ENCODE measurements at regions not wholly inside any gene's neighbourhood (a gene's known extent, or its start where the extent isn't known, plus 50 kb on each side); places are given as distances from the start of the nearest gene placed in this dataset.

- H3K27ac Mint-ChIP-seq, result peak overlapping the region; percentile 13 to 41
- Histone ChIP-seq H3K4me1 (ENCODE audit: control insufficient read depth in 1 of 2, extremely low read depth in 1 of 2, insufficient read depth in 2 of 2, low read length in 2 of 2) (peaks cover 18 to 24% of the 10 kb centered on the region in 2 experiments), H3K27ac (ENCODE audit: low read length) (no peak overlapping the region), H3K4me3 (ENCODE audit: control insufficient read depth in 1 of 2, extremely low read depth in 1 of 2, low read length in 1 of 2) (no peak overlapping the region), H3K36me3 (ENCODE audit: control insufficient read depth in 2 of 2, extremely low read depth in 1 of 2, insufficient read depth in 1 of 2, low read length in 1 of 2) (no peaks in the 10 kb centered on the region), H3K27me3 (replicated peaks in 1 of 2; ENCODE audit: control insufficient read depth in 2 of 2, extremely low read depth in 1 of 2, insufficient read depth in 2 of 2, low read length in 1 of 2) (no peaks in the 10 kb centered on the region), H3K9me3 (no peaks in the 10 kb centered on the region)
- DNase-seq (no peak), ATAC-seq (replicated peaks in 1 of 4) (no peak)
- ChIA-PET POLR2A (interaction anchor here (0.6 to 1.6 kb wide), 2 partner anchors 62 to 198 kb away, joined by 3 to 7 read pairs; no protein-coding TSS in a partner anchor), CTCF (interaction anchor here (0.6 to 1.7 kb wide), 3 partner anchors 16 to 146 kb away, joined by 3 to 6 read pairs (median 5); no protein-coding TSS in a partner anchor)
- H3K4me3 Mint-ChIP-seq, result peak overlapping the region in 1 of 3 donors; percentile 15
- 94% methylated on average over 3 of the region's 3 CpGs for WGBS (ENCODE audit: insufficient coverage)
- no peaks in the 10 kb centered on the region for H3K36me3 Mint-ChIP-seq
- H3K9me3 Mint-ChIP-seq, result peaks cover 0 to 4% (median 0%) of the 10 kb centered on the region in 3 donors
- peaks cover 82 to 87% (median 85%) of the 10 kb centered on the region in 3 donors for H3K4me1 Mint-ChIP-seq
- H3K27me3 Mint-ChIP-seq, result no peaks in the 10 kb centered on the region
These were observed 53.4 kb upstream of the STK17B start for GRCh38 chr2:196224756-196225155.

GRCh38 chr2:196225213-196225612 is 53.8 kb upstream of the STK17B start:
- peak overlapping the region in 1 of 3 donors; percentile 15 for H3K4me3 Mint-ChIP-seq
- no peak overlapping the region for H3K4me3 ChIP-seq (ENCODE audit: control insufficient read depth in 1 of 2, extremely low read depth in 1 of 2, low read length in 1 of 2)
- H3K27ac ChIP-seq (ENCODE audit: low read length), result no peak overlapping the region
- peaks cover 0 to 4% (median 0%) of the 10 kb centered on the region in 3 donors for H3K9me3 Mint-ChIP-seq
- no peaks in the 10 kb centered on the region for H3K27me3 Mint-ChIP-seq
- POLR2A ChIA-PET, result interaction anchor here in 1 of 2 donors (0.6 kb wide), 1 partner anchor 197 kb away, joined by 3 read pairs; no protein-coding TSS in a partner anchor
- no peaks in the 10 kb centered on the region for H3K27me3 ChIP-seq (replicated peaks in 1 of 2; ENCODE audit: control insufficient read depth in 2 of 2, extremely low read depth in 1 of 2, insufficient read depth in 2 of 2, low read length in 1 of 2)
- DNase-seq (no peak), ATAC-seq (replicated peaks in 1 of 4) (no peak)
- no CpG with 5 or more reads among the region's 1 CpG for WGBS (ENCODE audit: insufficient coverage)
- peaks cover 82 to 86% (median 85%) of the 10 kb centered on the region in 3 donors for H3K4me1 Mint-ChIP-seq
- no peaks in the 10 kb centered on the region for H3K36me3 Mint-ChIP-seq
- CTCF ChIA-PET, result no interaction called here
- peaks cover 22 to 24% of the 10 kb centered on the region in 2 experiments for H3K4me1 ChIP-seq (ENCODE audit: control insufficient read depth in 1 of 2, extremely low read depth in 1 of 2, insufficient read depth in 2 of 2, low read length in 2 of 2)
- no peaks in the 10 kb centered on the region for H3K9me3 ChIP-seq
- no peaks in the 10 kb centered on the region for H3K36me3 ChIP-seq (ENCODE audit: control insufficient read depth in 2 of 2, extremely low read depth in 1 of 2, insufficient read depth in 1 of 2, low read length in 1 of 2)
- peak overlapping the region; percentile 41 to 73 for H3K27ac Mint-ChIP-seq

DNA sequence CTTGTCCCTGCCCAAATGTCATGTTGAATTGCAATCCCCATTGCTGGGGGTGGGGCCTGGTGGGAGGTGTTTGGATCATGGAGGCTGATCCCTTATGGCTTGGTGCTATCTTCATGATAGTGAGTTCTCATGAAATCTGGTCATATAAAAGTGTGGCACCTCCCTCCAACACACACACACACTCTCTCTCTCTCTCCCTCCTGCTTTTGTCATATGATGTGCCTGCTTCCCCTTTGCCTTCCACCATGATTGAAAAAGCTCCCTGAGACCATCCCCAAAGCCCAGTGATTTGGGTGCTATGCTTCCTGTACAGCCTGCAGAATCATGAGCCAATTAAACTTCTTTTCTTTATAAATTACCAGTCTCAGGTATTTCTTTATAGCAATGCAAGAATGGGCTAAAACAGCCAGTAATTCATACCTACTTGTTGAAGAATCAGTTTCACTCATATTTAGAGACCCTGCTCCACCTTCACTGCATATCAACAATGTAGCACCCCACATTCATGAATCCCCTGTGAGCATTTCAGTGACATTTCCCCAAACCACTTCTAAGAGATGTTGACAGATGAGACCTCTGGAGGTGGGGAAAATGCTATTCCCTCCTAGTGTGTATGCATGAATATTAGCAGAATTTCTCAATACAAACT is 54.8 kb upstream of the STK17B start:
- CTCF ChIA-PET, result interaction anchor here (0.7 to 3.2 kb wide), 4 partner anchors 8 to 50 kb away, joined by 3 to 12 read pairs (median 5); no protein-coding TSS in a partner anchor
- Mint-ChIP-seq H3K9me3 (peaks cover 0 to 4% (median 0%) of the 10 kb centered on the region in 3 donors), H3K27ac (peak overlapping the region; percentile 69 to 99), H3K4me1 (peaks cover 82 to 88% (median 84%) of the 10 kb centered on the region in 3 donors), H3K4me3 (peak overlapping the region in 2 of 3 donors; percentile 18 to 58), H3K36me3 (no peaks in the 10 kb centered on the region), H3K27me3 (no peaks in the 10 kb centered on the region)
- no peaks in the 10 kb centered on the region for H3K9me3 ChIP-seq
- POLR2A ChIA-PET, result interaction anchor here in 1 of 2 donors (0.9 kb wide), 1 partner anchor 8 kb away, joined by 3 read pairs; no protein-coding TSS in a partner anchor
- DNase-seq (no peak), ATAC-seq (replicated peaks in 1 of 4) (no peak)
- H3K4me1 ChIP-seq (ENCODE audit: control insufficient read depth in 1 of 2, extremely low read depth in 1 of 2, insufficient read depth in 2 of 2, low read length in 2 of 2), result peaks cover 22 to 29% of the 10 kb centered on the region in 2 experiments
- H3K4me3 ChIP-seq (ENCODE audit: control insufficient read depth in 1 of 2, extremely low read depth in 1 of 2, low read length in 1 of 2), result no peak overlapping the region
- no peak overlapping the region for H3K27ac ChIP-seq (ENCODE audit: low read length)
- no peaks in the 10 kb centered on the region for H3K27me3 ChIP-seq (replicated peaks in 1 of 2; ENCODE audit: control insufficient read depth in 2 of 2, extremely low read depth in 1 of 2, insufficient read depth in 2 of 2, low read length in 1 of 2)
- H3K36me3 ChIP-seq (ENCODE audit: control insufficient read depth in 2 of 2, extremely low read depth in 1 of 2, insufficient read depth in 1 of 2, low read length in 1 of 2), result no peaks in the 10 kb centered on the region

DNA sequence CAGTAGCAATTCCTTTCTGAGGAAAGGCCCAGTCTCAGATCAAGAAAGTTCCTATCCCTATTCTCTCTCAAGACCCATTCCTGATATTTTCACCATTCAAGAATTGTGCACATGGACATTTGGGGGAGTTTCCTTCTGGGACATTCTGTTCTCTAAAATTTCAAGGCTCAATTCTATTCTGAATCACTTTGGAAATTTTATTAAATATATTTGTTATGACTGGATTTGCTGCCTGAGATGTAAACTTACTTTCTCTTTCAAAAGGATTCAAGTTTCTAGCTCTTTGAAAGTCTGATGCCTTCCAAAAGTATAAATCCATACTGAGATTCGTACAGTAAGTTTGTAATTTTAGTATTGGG is 55.3 kb upstream of the STK17B start:
- Mint-ChIP-seq H3K4me1 (peaks cover 87 to 90% (median 89%) of the 10 kb centered on the region in 3 donors), H3K36me3 (no peaks in the 10 kb centered on the region), H3K9me3 (peaks cover 0 to 4% (median 0%) of the 10 kb centered on the region in 3 donors), H3K4me3 (peak overlapping the region in 2 of 3 donors; percentile 18 to 58), H3K27me3 (no peaks in the 10 kb centered on the region), H3K27ac (peak overlapping the region; percentile 69 to 99)
- no peak for DNase-seq
- H3K9me3 ChIP-seq, result no peaks in the 10 kb centered on the region
- ChIA-PET POLR2A (interaction anchor here (0.9 to 1.4 kb wide), 2 partner anchors 8 to 13 kb away, joined by 3 to 9 read pairs; no protein-coding TSS in a partner anchor), CTCF (interaction anchor here (0.7 to 3.2 kb wide), 4 partner anchors 9 to 49 kb away, joined by 3 to 12 read pairs (median 5); no protein-coding TSS in a partner anchor)
- no CpG with 5 or more reads among the region's 1 CpG for WGBS (ENCODE audit: insufficient coverage)
- no peak for ATAC-seq (replicated peaks in 1 of 4)
- H3K4me1 ChIP-seq (ENCODE audit: control insufficient read depth in 1 of 2, extremely low read depth in 1 of 2, insufficient read depth in 2 of 2, low read length in 2 of 2), result peaks cover 22 to 32% of the 10 kb centered on the region in 2 experiments
- H3K27me3 ChIP-seq (replicated peaks in 1 of 2; ENCODE audit: control insufficient read depth in 2 of 2, extremely low read depth in 1 of 2, insufficient read depth in 2 of 2, low read length in 1 of 2), result no peaks in the 10 kb centered on the region
- H3K36me3 ChIP-seq (ENCODE audit: control insufficient read depth in 2 of 2, extremely low read depth in 1 of 2, insufficient read depth in 1 of 2, low read length in 1 of 2), result no peaks in the 10 kb centered on the region
- H3K27ac ChIP-seq (ENCODE audit: low read length), result no peak overlapping the region
- H3K4me3 ChIP-seq (ENCODE audit: control insufficient read depth in 1 of 2, extremely low read depth in 1 of 2, low read length in 1 of 2), result no peak overlapping the region

- H3K36me3 ChIP-seq (ENCODE audit: control insufficient read depth in 2 of 2, extremely low read depth in 1 of 2, insufficient read depth in 1 of 2, low read length in 1 of 2), result no peaks in the 10 kb centered on the region
- peaks cover 0 to 4% (median 0%) of the 10 kb centered on the region in 3 donors for H3K9me3 Mint-ChIP-seq
- no peak for ATAC-seq (replicated peaks in 1 of 4)
- no peaks in the 10 kb centered on the region for H3K27me3 ChIP-seq (replicated peaks in 1 of 2; ENCODE audit: control insufficient read depth in 2 of 2, extremely low read depth in 1 of 2, insufficient read depth in 2 of 2, low read length in 1 of 2)
- no peak for DNase-seq
- no peaks in the 10 kb centered on the region for H3K27me3 Mint-ChIP-seq
- ChIA-PET POLR2A (interaction anchor here (0.5 to 1.6 kb wide), 9 partner anchors 8 to 1008 kb away, joined by 3 to 5 read pairs (median 3); no protein-coding TSS in a partner anchor), CTCF (interaction anchor here (0.9 to 3.2 kb wide), 7 partner anchors 11 to 151 kb away, joined by 3 to 12 read pairs (median 3); no protein-coding TSS in a partner anchor)
- peaks cover 44 to 45% of the 10 kb centered on the region in 2 experiments for H3K4me1 ChIP-seq (ENCODE audit: control insufficient read depth in 1 of 2, extremely low read depth in 1 of 2, insufficient read depth in 2 of 2, low read length in 2 of 2)
- H3K4me3 ChIP-seq (ENCODE audit: control insufficient read depth in 1 of 2, extremely low read depth in 1 of 2, low read length in 1 of 2), result no peak overlapping the region
- H3K27ac ChIP-seq (ENCODE audit: low read length), result peak overlapping the region; percentile 95
- WGBS (ENCODE audit: insufficient coverage), result 50% methylated on average over 1 of the region's 3 CpGs
- H3K4me1 Mint-ChIP-seq, result peaks cover 95 to 96% (median 95%) of the 10 kb centered on the region in 3 donors
- H3K4me3 Mint-ChIP-seq, result peak overlapping the region in 1 of 3 donors; percentile 8
- no peaks in the 10 kb centered on the region for H3K36me3 Mint-ChIP-seq
- peak overlapping the region; percentile 84 to 99 for H3K27ac Mint-ChIP-seq
- H3K9me3 ChIP-seq, result no peaks in the 10 kb centered on the region
These were observed 57.6 kb upstream of the STK17B start for GRCh38 chr2:196229013-196229412.

DNA sequence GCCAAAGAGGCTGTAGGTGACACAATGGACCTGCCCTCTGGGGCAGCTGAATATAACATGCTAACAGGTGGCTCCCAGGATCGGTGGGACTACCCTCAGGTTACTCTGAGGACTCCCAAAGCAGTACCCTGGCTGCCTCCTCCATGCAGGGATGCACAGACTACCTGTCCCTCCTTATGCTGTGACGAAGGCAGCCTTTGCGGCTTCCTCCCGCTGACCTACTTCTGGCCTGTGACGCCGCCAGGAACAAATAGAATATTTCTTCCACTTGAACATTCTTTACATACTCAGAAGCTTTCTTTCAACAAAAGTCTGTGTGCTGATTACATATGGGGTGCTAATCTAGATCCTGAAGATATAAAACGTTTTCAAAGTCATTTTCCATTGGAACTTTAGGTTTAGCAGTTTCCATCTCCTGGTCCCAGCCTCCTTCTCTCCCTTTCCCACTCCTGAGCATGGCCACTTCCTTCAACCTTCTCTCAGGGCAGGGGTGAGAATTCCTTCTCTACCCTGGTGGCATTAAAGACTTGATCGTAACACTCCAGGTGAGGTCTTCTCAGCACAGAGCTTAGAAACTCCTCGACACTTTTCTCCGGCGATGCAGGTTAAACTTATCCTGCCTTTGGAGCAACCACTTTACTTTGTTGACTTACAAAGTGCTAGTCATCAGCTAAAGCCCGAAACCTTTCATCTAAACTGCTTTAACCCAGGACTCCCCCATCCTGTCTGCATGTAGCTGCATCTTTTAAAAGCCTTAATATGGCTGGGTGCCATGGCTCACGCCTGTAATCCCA is 58.9 kb upstream of the STK17B start:
- no peaks in the 10 kb centered on the region for H3K9me3 ChIP-seq
- Mint-ChIP-seq H3K27ac (peak overlapping the region; percentile 98 to 99), H3K9me3 (peaks cover 0 to 4% (median 0%) of the 10 kb centered on the region in 3 donors), H3K4me1 (peaks cover 94 to 95% (median 94%) of the 10 kb centered on the region in 3 donors), H3K36me3 (no peaks in the 10 kb centered on the region), H3K4me3 (peak overlapping the region; percentile 69 to 73 (median 72)), H3K27me3 (no peaks in the 10 kb centered on the region)
- ATAC-seq (replicated peaks in 1 of 4) (peak; percentile 75 to 90 (median 78)), DNase-seq (peak; percentile 23 to 86 (median 70))
- H3K27ac ChIP-seq (ENCODE audit: low read length), result peak overlapping the region; percentile 95
- peak overlapping the region in 1 of 2 donors; percentile 7 for H3K4me3 ChIP-seq (ENCODE audit: control insufficient read depth in 1 of 2, extremely low read depth in 1 of 2, low read length in 1 of 2)
- peaks cover 55 to 56% of the 10 kb centered on the region in 2 experiments for H3K4me1 ChIP-seq (ENCODE audit: control insufficient read depth in 1 of 2, extremely low read depth in 1 of 2, insufficient read depth in 2 of 2, low read length in 2 of 2)
- CTCF ChIA-PET, result interaction anchor here (0.6 to 2.1 kb wide), 11 partner anchors 7 to 57 kb away, joined by 3 to 13 read pairs (median 3); no protein-coding TSS in a partner anchor
- no peaks in the 10 kb centered on the region for H3K36me3 ChIP-seq (ENCODE audit: control insufficient read depth in 2 of 2, extremely low read depth in 1 of 2, insufficient read depth in 1 of 2, low read length in 1 of 2)
- 19% methylated on average over 2 of the region's 13 CpGs for WGBS (ENCODE audit: insufficient coverage)
- POLR2A ChIA-PET, result interaction anchor here (0.6 to 1.6 kb wide), 14 partner anchors 8 to 573 kb away, joined by 3 to 12 read pairs (median 3); partner anchors contain the start of gene SLC39A10 (in 1 of the 2)
- no peaks in the 10 kb centered on the region for H3K27me3 ChIP-seq (replicated peaks in 1 of 2; ENCODE audit: control insufficient read depth in 2 of 2, extremely low read depth in 1 of 2, insufficient read depth in 2 of 2, low read length in 1 of 2)
